AG09309 (cell line): ENCODE measurements at regions not wholly inside any gene's neighbourhood (a gene's known extent, or its start where the extent isn't known, plus 50 kb on each side); places are given as distances from the start of the nearest gene placed in this dataset.

Experiments used
- DNase-seq: peaks from one replicate; pipeline ENCODE4 v3.0.0-alpha.2; 2010; ENCODE audit warnings: low read depth
- H3K4me3 ChIP-seq: 2 replicates; pipeline ENCODE4 v1.5.1; 2011; ENCODE audit warnings: mild to moderate bottlenecking, low read depth, low read length, moderate library complexity; ENCODE audit not compliant: control insufficient read depth
- TF ChIP-seq, protein P1 (sequence below): IDR thresholded peaks from 2 replicates; pipeline ENCODE4 v1.5.1; 2011; ENCODE audit warnings: mild to moderate bottlenecking, low read depth, low read length, inconsistent platforms; ENCODE audit not compliant: insufficient read depth, control insufficient read depth; ENCODE audit errors: missing control alignments

DNA sequence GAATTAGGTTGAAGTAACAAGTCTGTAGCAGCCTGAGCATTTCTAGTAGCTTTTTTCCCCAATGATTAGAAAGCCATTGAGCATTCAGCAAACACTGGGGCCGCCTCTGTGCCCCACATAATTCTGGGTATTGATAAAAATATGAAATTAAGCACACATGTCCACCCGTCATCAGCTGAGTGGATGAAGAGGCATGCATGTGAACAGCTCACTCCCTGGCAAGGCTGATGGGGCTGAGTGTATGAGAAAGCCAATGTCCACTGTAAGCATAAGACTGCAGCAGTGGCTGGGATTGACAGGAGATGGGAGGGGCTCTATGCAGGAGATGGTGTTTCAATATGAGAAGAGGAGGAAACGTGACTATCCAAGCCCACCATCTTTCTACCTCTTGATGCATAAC is 124.4 kb upstream of the KLHL29 start:
- no peak for DNase-seq
- TF ChIP-seq, protein P1, sequence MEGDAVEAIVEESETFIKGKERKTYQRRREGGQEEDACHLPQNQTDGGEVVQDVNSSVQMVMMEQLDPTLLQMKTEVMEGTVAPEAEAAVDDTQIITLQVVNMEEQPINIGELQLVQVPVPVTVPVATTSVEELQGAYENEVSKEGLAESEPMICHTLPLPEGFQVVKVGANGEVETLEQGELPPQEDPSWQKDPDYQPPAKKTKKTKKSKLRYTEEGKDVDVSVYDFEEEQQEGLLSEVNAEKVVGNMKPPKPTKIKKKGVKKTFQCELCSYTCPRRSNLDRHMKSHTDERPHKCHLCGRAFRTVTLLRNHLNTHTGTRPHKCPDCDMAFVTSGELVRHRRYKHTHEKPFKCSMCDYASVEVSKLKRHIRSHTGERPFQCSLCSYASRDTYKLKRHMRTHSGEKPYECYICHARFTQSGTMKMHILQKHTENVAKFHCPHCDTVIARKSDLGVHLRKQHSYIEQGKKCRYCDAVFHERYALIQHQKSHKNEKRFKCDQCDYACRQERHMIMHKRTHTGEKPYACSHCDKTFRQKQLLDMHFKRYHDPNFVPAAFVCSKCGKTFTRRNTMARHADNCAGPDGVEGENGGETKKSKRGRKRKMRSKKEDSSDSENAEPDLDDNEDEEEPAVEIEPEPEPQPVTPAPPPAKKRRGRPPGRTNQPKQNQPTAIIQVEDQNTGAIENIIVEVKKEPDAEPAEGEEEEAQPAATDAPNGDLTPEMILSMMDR: no peak
- no peak overlapping the region for H3K4me3 ChIP-seq

DNA sequence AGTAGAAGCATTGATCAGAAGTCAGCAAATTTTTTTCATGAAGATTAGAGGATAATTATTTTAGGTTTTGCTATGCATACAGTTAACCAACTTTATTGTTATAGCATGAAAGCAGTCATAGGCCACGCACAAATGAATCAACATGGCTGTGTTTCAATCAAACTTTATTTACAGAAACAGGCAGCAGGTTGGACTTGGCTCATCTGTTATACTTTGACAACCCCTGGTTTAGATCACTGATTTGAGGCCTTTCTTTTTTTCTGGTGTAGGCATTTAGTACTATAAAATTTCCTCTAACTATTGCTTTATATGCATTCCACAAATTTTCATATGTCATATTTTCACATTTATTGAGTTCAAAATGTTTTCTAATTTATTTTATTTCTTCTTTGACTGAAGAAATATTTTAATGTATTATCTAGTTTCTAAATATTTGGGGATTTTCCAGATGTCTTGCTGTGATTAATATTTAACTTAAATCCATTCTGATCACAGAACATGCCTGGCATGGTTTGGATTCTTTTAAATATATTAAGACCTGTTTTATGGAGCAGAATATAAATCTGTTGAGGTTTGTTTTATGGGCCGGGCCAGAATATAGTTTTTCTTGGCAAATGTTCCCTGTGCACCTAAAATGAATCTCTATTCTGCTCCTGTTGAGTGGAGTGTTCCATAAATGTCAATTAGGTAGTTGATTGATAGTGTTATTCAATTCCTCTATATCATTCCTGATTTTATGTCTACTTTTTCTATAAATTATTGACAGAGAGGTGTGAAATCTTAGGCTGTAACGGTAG is 116.3 kb upstream of the KLHL29 start:
- no peak overlapping the region for H3K4me3 ChIP-seq
- DNase-seq: no peak

GRCh38 chr2:23269747-23270146 is 115.2 kb upstream of the KLHL29 start:
- no peak overlapping the region for H3K4me3 ChIP-seq
- DNase-seq: no peak
- TF ChIP-seq, protein P1: no peak

More for the DNA sequence above, 116.3 kb upstream of the KLHL29 start:
- TF ChIP-seq, protein P1: no peak

DNA sequence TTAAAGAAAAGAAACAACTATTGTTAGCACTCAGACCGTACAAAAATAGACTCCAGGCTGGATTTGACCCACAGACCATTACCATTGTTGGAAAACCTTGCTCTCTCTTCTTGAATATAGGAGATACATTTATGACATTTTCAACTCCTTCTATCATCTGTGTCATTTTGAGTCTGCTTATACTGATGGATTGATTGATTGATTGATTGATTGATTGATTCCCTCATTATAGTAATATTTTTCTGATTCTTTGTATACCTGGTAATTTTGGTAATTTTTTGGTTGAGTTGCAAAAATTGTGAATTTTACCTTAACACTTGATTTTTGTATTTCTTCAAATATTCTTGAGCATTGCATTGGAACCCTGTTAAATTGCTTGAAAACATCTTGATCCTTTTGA is 114.2 kb upstream of the KLHL29 start:
- no peak overlapping the region for H3K4me3 ChIP-seq
- no peak for DNase-seq
- TF ChIP-seq, protein P1: no peak

- H3K4me3 ChIP-seq: no peak overlapping the region
- no peak for DNase-seq
- TF ChIP-seq, protein P1: no peak
Observed at GRCh38 chr2:23271230-23271629, 113.7 kb upstream of the KLHL29 start.

GRCh38 chr2:23273786-23274185 is 111.2 kb upstream of the KLHL29 start:
- H3K4me3 ChIP-seq: no peak overlapping the region
- TF ChIP-seq, protein P1: no peak
- DNase-seq: no peak
